H9 (cell line): ENCODE measurements at regions not wholly inside any gene's neighbourhood (a gene's known extent, or its start where the extent isn't known, plus 50 kb on each side); places are given as distances from the start of the nearest gene placed in this dataset.

ENCODE experiments used
- DNase-seq: peaks from one replicate; pipeline ENCODE4 v3.0.0-alpha.2; 2017
- H2AFZ ChIP-seq: one replicate; pipeline ENCODE4 v1.6.1; 2013; ENCODE audit warnings: mild to moderate bottlenecking, low read length, control low read depth, moderate library complexity
- H2AK5ac ChIP-seq: 2 replicates; pipeline ENCODE4 v1.6.1; 2013; ENCODE audit warnings: low read length, control low read depth, mixed read lengths; ENCODE audit not compliant: insufficient read length
- H2BK120ac ChIP-seq: one replicate; pipeline ENCODE4 v1.6.1; 2013; ENCODE audit warnings: low read depth, mild to moderate bottlenecking, low read length, control low read depth, inconsistent platforms; ENCODE audit not compliant: poor library complexity, severe bottlenecking
- H2BK12ac ChIP-seq: 2 replicates; pipeline ENCODE4 v1.6.1; 2013; ENCODE audit warnings: low read length, control low read depth, mixed read lengths, low read depth; ENCODE audit not compliant: insufficient read length
- H2BK15ac ChIP-seq: 2 replicates; pipeline ENCODE4 v1.6.1; 2013; ENCODE audit warnings: low read depth, low read length, control low read depth
- H2BK20ac ChIP-seq: one replicate; pipeline ENCODE4 v1.6.1; 2013; ENCODE audit warnings: low read depth, mild to moderate bottlenecking, low read length, control low read depth, inconsistent platforms; ENCODE audit not compliant: poor library complexity, severe bottlenecking
- H2BK5ac ChIP-seq: 2 replicates; pipeline ENCODE4 v1.6.1; 2013; ENCODE audit warnings: low read length, control low read depth, mixed read lengths; ENCODE audit not compliant: insufficient read length
- H3K14ac ChIP-seq: 2 replicates; pipeline ENCODE4 v1.6.1; 2013; ENCODE audit warnings: low read length, control low read depth; ENCODE audit not compliant: insufficient read depth
- H3K18ac ChIP-seq: 2 replicates; pipeline ENCODE4 v1.6.1; 2013; ENCODE audit warnings: low read depth, mild to moderate bottlenecking, mixed read lengths, low read length, control low read depth; ENCODE audit not compliant: insufficient read length
- H3K23ac ChIP-seq: 2 replicates; pipeline ENCODE4 v1.6.1; 2013; ENCODE audit warnings: low read length, control low read depth, mixed read lengths, low read depth; ENCODE audit not compliant: insufficient read length
- H3K23me2 ChIP-seq: 2 replicates; pipeline ENCODE4 v1.6.1; 2013; ENCODE audit warnings: low read depth, mild to moderate bottlenecking, mixed read lengths, low read length, control low read depth; ENCODE audit not compliant: insufficient read length, poor library complexity, severe bottlenecking
- H3K27ac ChIP-seq: 2 replicates; pipeline ENCODE4 v1.5.1; 2013; ENCODE audit warnings: low read length, control low read depth, mixed read lengths, low read depth; ENCODE audit not compliant: insufficient read length
- H3K27me3 ChIP-seq: 2 replicates; pipeline ENCODE4 v1.6.1; 2013; ENCODE audit warnings: low read length, control low read depth, inconsistent platforms; ENCODE audit not compliant: insufficient read depth
- H3K4ac ChIP-seq: 2 replicates; pipeline ENCODE4 v1.6.1; 2013; ENCODE audit warnings: low read depth, mild to moderate bottlenecking, control low read depth, inconsistent platforms, low read length, moderate library complexity
- H3K4me1 ChIP-seq: 2 replicates; pipeline ENCODE4 v1.6.1; 2013; ENCODE audit warnings: low read length, control low read depth, inconsistent platforms; ENCODE audit not compliant: insufficient read depth
- H3K4me2 ChIP-seq: 2 replicates; pipeline ENCODE4 v1.6.1; 2013; ENCODE audit warnings: low read length, control low read depth, mixed read lengths; ENCODE audit not compliant: insufficient read length, insufficient read depth
- H3K56ac ChIP-seq: 2 replicates; pipeline ENCODE4 v1.6.1; 2013; ENCODE audit warnings: low read depth, mild to moderate bottlenecking, mixed read lengths, low read length, control low read depth; ENCODE audit not compliant: insufficient read length
- H3K79me1 ChIP-seq: 2 replicates; pipeline ENCODE4 v1.6.1; 2013; ENCODE audit warnings: low read depth, mild to moderate bottlenecking, moderate library complexity, low read length, control low read depth, inconsistent platforms; ENCODE audit not compliant: insufficient read depth, poor library complexity, severe bottlenecking
- H3K79me2 ChIP-seq: 2 replicates; pipeline ENCODE4 v1.6.1; 2013; ENCODE audit warnings: low read length, control low read depth, inconsistent platforms; ENCODE audit not compliant: insufficient read depth
- H3K9ac ChIP-seq: 2 replicates; pipeline ENCODE4 v1.6.1; 2013; ENCODE audit warnings: low read length, control low read depth, mixed read lengths; ENCODE audit not compliant: insufficient read length; ENCODE audit errors: extremely low read depth
- H3K9me3 ChIP-seq: one replicate; pipeline ENCODE4 v1.6.1; 2013; ENCODE audit warnings: low read depth, low read length, inconsistent platforms; ENCODE audit not compliant: control insufficient read depth
- H3T11ph ChIP-seq: one replicate; pipeline ENCODE4 v1.6.1; 2013; ENCODE audit warnings: mild to moderate bottlenecking, low read length, control low read depth, inconsistent platforms
- H4K20me1 ChIP-seq: one replicate; pipeline ENCODE4 v1.6.1; 2013; ENCODE audit not compliant: control insufficient read depth, insufficient read length, insufficient read depth
- H4K5ac ChIP-seq: 2 replicates; pipeline ENCODE4 v1.6.1; 2013; ENCODE audit warnings: low read depth, mild to moderate bottlenecking, mixed read lengths, low read length, control low read depth; ENCODE audit not compliant: insufficient read length
- H4K8ac ChIP-seq: replicated peaks from 2 replicates; pipeline ENCODE4 v1.6.1; 2013; ENCODE audit warnings: low read length, control low read depth, mixed read lengths, low read depth; ENCODE audit not compliant: insufficient read length
- H4K91ac ChIP-seq: 2 replicates; pipeline ENCODE4 v1.6.1; 2013; ENCODE audit warnings: low read depth, mild to moderate bottlenecking, moderate library complexity, mixed read lengths, low read length, control low read depth; ENCODE audit not compliant: insufficient read length
- H3K27ac Mint-ChIP-seq, 3 experiments: 2 replicates in 2 of 3; 3 replicates in 1 of 3; pipeline ENCODE4 v1.8.0; 2020 to 2021; ENCODE audit warnings: mixed read lengths in 3 of 3, mild to moderate bottlenecking in 1 of 3, moderate library complexity in 1 of 3
- H3K27me3 Mint-ChIP-seq: 2 replicates; pipeline ENCODE4 v1.8.0; 2021; ENCODE audit warnings: low read depth, mild to moderate bottlenecking, moderate library complexity, mixed read lengths
- H3K36me3 Mint-ChIP-seq, 3 experiments: 2 replicates in 2 of 3; 3 replicates in 1 of 3; pipeline ENCODE4 v1.8.0; 2020 to 2021; ENCODE audit warnings: low read depth in 3 of 3, mixed read lengths in 3 of 3; ENCODE audit not compliant: insufficient read depth in 1 of 3
- H3K4me1 Mint-ChIP-seq, 2 experiments: 2 replicates each; pipeline ENCODE4 v1.8.0; 2020; ENCODE audit warnings: mixed read lengths in 2 of 2
- H3K4me3 Mint-ChIP-seq, 2 experiments: 2 replicates in 1 of 2; 3 replicates in 1 of 2; pipeline ENCODE4 v1.8.0; 2020 to 2021; ENCODE audit warnings: mild to moderate bottlenecking in 2 of 2, mixed read lengths in 2 of 2, moderate library complexity in 1 of 2
- H3K9me3 Mint-ChIP-seq, 2 experiments: 2 replicates in 1 of 2; 3 replicates in 1 of 2; pipeline ENCODE4 v1.8.0; 2020; ENCODE audit warnings: mild to moderate bottlenecking in 2 of 2, mixed read lengths in 2 of 2, moderate library complexity in 1 of 2
- CTCF ChIP-seq: fragments of 200-600 bp; sonication (generic); conservative IDR thresholded peaks from 3 replicates; pipeline ENCODE4 v1.8.0; 2021; ENCODE audit warnings: antibody characterized with exemption, mild to moderate bottlenecking
- WGBS: extraction: QIAGEN DNeasy Blood & Tissue Kit; methylation state at CpG from one replicate; pipeline ENCODE4 v1.1.7; 2013; ENCODE audit warnings: missing lambda C conversion rate, low lambda C conversion rate, mixed read lengths; ENCODE audit not compliant: insufficient read length; ENCODE audit errors: extremely low coverage; 5-methylcytosine and 5-hydroxymethylcytosine counted together

- no peak overlapping the region for H2BK20ac ChIP-seq
- no peaks in the 10 kb centered on the region for H3K9me3 ChIP-seq
- H3K27ac Mint-ChIP-seq: no peak overlapping the region
- H3K23me2 ChIP-seq: peaks cover 2% of the 10 kb centered on the region
- no CpG with 5 or more reads among the region's 7 CpGs for WGBS
- H2BK120ac ChIP-seq: no peak overlapping the region
- no peaks in the 10 kb centered on the region for H3K4me1 ChIP-seq
- no peak overlapping the region for H3K9ac ChIP-seq
- no peak overlapping the region for H3K4me2 ChIP-seq
- DNase-seq: no peak
- no peak overlapping the region for H3K56ac ChIP-seq
- no peak overlapping the region for H3K27ac ChIP-seq
- H2BK15ac ChIP-seq: no peak overlapping the region
- H4K20me1 ChIP-seq: no peaks in the 10 kb centered on the region
- H2BK12ac ChIP-seq: no peak overlapping the region
- no peak overlapping the region for H3K14ac ChIP-seq
- no peaks in the 10 kb centered on the region for H3K36me3 Mint-ChIP-seq
- H3K79me1 ChIP-seq: no peaks in the 10 kb centered on the region
- no peak overlapping the region for H2AFZ ChIP-seq
- peaks cover 2 to 14% of the 10 kb centered on the region in 2 experiments; a peak in 2 of 4 replicates for H3K4me1 Mint-ChIP-seq
- H2AK5ac ChIP-seq: no peak overlapping the region
- H2BK5ac ChIP-seq: no peak overlapping the region
- no peaks in the 10 kb centered on the region for H3K79me2 ChIP-seq
- no peak overlapping the region for H3T11ph ChIP-seq
- no peak overlapping the region for H3K4me3 Mint-ChIP-seq
- H3K18ac ChIP-seq: no peak overlapping the region
- H3K9me3 Mint-ChIP-seq: peaks cover 0 to 6% of the 10 kb centered on the region in 2 experiments; a peak in 1 of 5 replicates
- H4K8ac ChIP-seq: no peak overlapping the region
- H3K23ac ChIP-seq: no peak overlapping the region
- H3K27me3 Mint-ChIP-seq: peaks cover 42% of the 10 kb centered on the region
- H3K27me3 ChIP-seq: no peaks in the 10 kb centered on the region
- no peak for TF ChIP-seq CTCF
- H4K91ac ChIP-seq: no peak overlapping the region
- no peak overlapping the region for H3K4ac ChIP-seq
- H4K5ac ChIP-seq: no peak overlapping the region
These were observed 150.5 kb downstream of the SOX1 start for GRCh38 chr13:112217431-112217830.
